Glutamatergic neuron (in vitro differentiated cells): ENCODE measurements at regions not wholly inside any gene's neighbourhood (a gene's known extent, or its start where the extent isn't known, plus 50 kb on each side); places are given as distances from the start of the nearest gene placed in this dataset.

Experiments
- DNase-seq: peaks from one replicate; pipeline ENCODE4 v3.0.0; 2022
- H3K27ac Mint-ChIP-seq: one replicate; pipeline ENCODE4 v1.8.0; 2020; ENCODE audit warnings: mild to moderate bottlenecking, mixed read lengths, inconsistent platforms; ENCODE audit not compliant: unreplicated experiment
- H3K27me3 Mint-ChIP-seq: one replicate; pipeline ENCODE4 v1.8.0; 2020; ENCODE audit warnings: mild to moderate bottlenecking, moderate library complexity, mixed read lengths, inconsistent platforms; ENCODE audit not compliant: unreplicated experiment
- H3K36me3 Mint-ChIP-seq: one replicate; pipeline ENCODE4 v1.8.0; 2020; ENCODE audit warnings: mild to moderate bottlenecking, mixed read lengths, inconsistent platforms; ENCODE audit not compliant: unreplicated experiment
- H3K4me1 Mint-ChIP-seq: one replicate; pipeline ENCODE4 v1.8.0; 2020; ENCODE audit warnings: mild to moderate bottlenecking, low read depth, mixed read lengths, inconsistent platforms; ENCODE audit not compliant: unreplicated experiment
- H3K4me3 Mint-ChIP-seq: one replicate; pipeline ENCODE4 v1.8.0; 2020; ENCODE audit warnings: mild to moderate bottlenecking, mixed read lengths, inconsistent platforms; ENCODE audit not compliant: unreplicated experiment
- H3K9me3 Mint-ChIP-seq: one replicate; pipeline ENCODE4 v1.8.0; 2020; ENCODE audit warnings: mild to moderate bottlenecking, moderate library complexity, mixed read lengths, inconsistent platforms; ENCODE audit not compliant: unreplicated experiment
- TF ChIP-seq, protein P1 (sequence below): fragments of 200-600 bp; sonication (generic); IDR thresholded peaks from one replicate; pipeline ENCODE4 v1.5.0; 2021; ENCODE audit not compliant: partially characterized antibody, unreplicated experiment

DNA sequence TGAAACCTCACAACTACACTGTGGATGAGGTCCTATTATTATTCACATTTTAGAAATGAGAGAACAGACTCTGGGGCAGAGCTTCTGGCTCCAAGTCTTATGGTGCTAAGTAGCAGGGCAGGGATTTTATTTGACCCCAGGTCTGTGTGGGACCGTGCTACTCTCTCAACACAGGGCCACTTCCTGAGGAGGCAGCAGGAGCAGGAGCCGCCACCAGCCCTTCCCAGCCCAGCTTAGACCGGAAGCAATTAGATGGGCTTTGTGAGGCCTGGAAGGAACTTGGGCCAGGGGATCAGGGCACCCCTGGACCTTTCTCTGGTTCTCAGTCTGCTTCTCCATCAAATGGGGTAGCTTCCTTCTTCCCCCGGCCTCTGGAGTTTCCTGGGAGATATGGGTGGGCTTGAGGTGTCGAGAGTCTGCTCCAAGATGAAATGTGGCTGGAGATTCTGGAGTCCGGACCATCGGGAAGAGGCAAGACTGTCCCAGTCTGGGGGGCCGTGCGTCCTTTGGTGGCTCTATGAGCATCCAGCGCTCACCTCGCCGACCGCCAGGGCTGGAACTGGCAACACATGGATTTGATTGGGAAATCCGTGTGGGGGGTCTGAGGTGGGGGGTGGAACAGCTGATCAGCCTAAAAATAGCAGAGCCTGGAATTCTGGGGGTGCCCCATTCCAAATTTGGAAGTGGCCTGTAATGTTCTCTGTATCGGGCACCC is 136.8 kb downstream of the FOXD2 start:
- H3K4me1 Mint-ChIP-seq = peaks cover 16% of the 10 kb centered on the region
- peaks cover 5% of the 10 kb centered on the region for H3K27me3 Mint-ChIP-seq
- peak; percentile 3 for DNase-seq
- peaks cover 4% of the 10 kb centered on the region for H3K9me3 Mint-ChIP-seq
- H3K27ac Mint-ChIP-seq = no peak overlapping the region
- TF ChIP-seq, protein P1, sequence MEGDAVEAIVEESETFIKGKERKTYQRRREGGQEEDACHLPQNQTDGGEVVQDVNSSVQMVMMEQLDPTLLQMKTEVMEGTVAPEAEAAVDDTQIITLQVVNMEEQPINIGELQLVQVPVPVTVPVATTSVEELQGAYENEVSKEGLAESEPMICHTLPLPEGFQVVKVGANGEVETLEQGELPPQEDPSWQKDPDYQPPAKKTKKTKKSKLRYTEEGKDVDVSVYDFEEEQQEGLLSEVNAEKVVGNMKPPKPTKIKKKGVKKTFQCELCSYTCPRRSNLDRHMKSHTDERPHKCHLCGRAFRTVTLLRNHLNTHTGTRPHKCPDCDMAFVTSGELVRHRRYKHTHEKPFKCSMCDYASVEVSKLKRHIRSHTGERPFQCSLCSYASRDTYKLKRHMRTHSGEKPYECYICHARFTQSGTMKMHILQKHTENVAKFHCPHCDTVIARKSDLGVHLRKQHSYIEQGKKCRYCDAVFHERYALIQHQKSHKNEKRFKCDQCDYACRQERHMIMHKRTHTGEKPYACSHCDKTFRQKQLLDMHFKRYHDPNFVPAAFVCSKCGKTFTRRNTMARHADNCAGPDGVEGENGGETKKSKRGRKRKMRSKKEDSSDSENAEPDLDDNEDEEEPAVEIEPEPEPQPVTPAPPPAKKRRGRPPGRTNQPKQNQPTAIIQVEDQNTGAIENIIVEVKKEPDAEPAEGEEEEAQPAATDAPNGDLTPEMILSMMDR = no peak
- H3K4me3 Mint-ChIP-seq = no peak overlapping the region
- H3K36me3 Mint-ChIP-seq = no peaks in the 10 kb centered on the region

DNA sequence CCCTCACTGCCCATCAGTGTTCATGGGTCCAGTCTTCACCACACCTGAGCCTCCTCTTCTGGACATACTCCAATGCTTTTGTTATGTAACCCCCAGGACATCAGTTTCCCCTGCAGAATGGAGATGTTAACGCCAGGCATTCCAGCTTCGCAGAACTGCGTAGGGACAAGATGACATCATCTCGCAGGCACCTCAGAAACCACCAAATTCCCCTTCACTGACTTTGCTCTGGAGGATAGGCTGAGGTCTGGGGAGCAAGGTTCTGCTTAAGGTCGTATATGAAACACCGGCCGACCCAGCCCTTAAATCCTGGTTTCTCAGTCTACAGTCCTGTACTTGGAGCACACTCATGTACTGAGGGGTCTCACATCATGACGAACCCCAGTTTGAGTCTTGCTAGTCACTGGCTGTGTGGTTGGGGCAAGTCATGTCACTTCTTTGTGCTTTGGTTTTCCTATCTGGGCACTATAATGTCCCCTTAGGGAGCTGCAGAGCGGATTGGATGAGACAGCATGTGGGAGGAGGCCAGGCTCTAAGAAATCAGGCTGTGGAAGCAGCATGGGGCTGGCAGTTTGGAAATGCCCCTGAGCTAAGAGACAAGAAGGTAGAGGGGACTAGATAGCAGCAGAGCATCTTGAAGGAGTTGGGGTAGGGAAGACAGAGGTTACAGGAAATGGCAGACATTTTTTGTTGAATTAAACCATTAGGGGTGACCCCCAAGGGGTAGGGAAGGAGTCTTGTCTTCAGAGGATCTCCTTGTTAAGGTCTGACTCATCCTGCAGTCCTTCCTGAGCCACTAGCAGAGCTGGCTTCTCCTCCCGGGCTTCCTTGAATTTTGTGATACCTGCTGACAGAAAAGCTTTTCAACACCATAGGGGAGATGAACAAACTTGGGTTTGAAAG is 138.3 kb downstream of the FOXD2 start:
- Mint-ChIP-seq H3K4me3 (no peak overlapping the region), H3K27me3 (no peaks in the 10 kb centered on the region), H3K9me3 (peaks cover 1% of the 10 kb centered on the region), H3K27ac (no peak overlapping the region), H3K4me1 (peaks cover 5% of the 10 kb centered on the region), H3K36me3 (no peaks in the 10 kb centered on the region)
- peak; percentile 1 for DNase-seq
- TF ChIP-seq, protein P1 = no peak

DNA sequence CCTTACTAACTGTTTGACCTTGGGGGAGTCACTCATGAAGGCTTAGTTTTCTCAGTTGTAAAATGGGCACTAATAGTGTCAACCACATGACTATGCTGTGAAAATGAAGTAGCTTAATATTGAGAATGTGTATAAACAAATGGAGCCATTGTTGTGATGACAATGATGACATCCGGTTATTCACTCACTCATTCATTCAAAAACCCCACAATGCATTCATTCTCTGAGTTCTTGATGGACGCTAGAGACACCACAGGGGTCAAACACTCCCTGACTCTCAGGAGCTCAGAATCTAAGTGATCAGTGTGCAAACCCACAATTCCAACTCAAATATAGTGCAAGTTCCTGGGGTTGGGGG is 138.9 kb downstream of the FOXD2 start:
- Mint-ChIP-seq H3K4me1 (peaks cover 5% of the 10 kb centered on the region), H3K4me3 (no peak overlapping the region), H3K27me3 (no peaks in the 10 kb centered on the region), H3K36me3 (no peaks in the 10 kb centered on the region), H3K9me3 (peaks cover 1% of the 10 kb centered on the region), H3K27ac (no peak overlapping the region)
- TF ChIP-seq, protein P1 = no peak
- DNase-seq = no peak

GRCh38 chr1:47577303-47578025 is 139.6 kb downstream of the FOXD2 start:
- H3K9me3 Mint-ChIP-seq = peaks cover 1% of the 10 kb centered on the region
- no peaks in the 10 kb centered on the region for H3K27me3 Mint-ChIP-seq
- no peak overlapping the region for H3K27ac Mint-ChIP-seq
- no peaks in the 10 kb centered on the region for H3K36me3 Mint-ChIP-seq
- peak; percentile 13 for DNase-seq
- TF ChIP-seq, protein P1 = no peak
- H3K4me3 Mint-ChIP-seq = no peak overlapping the region
- peaks cover 5% of the 10 kb centered on the region for H3K4me1 Mint-ChIP-seq
